ENCODE measurements at regions not wholly inside any gene's neighbourhood (a gene's known extent, or its start where the extent isn't known, plus 50 kb on each side); places are given as distances from the start of the nearest gene placed in this dataset.
"Not testable (repeated sequence)": the region's sequence is repeated elsewhere in the genome, so short reads cannot be mapped to it uniquely, and the experiment has no call there.

- no peak for DNase-seq (ENCODE audit: low spot score)
These were observed 152.2 kb downstream of the LIPI start for GRCh38 chr21:14058566-14058965.

GRCh38 chr21:14057841-14058481, 152.8 kb downstream of the LIPI start:
- DNase-seq (ENCODE audit: low spot score): peak; percentile 49

DNA sequence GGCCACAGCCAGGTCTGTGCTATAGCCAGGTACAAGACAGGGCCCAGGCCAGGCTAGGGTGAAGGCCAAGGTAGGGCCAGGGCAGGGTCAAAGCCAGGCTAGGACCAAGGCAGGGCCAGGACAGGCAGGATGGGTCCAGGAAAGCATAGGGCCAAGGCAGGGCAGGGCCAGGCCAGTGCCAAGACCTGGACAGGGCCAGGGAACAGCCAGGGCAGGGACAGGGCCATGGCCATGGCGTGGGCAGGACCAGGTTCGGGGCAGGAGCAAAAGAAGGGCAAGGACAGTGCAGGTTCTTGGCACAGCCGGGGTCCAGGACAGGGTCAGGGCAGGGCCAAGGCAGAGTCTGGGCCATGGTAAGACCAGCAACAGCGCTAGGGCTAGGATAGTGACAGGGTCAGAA, 153.4 kb downstream of the LIPI start:
- DNase-seq (ENCODE audit: low spot score): no peak

- DNase-seq (ENCODE audit: low spot score): no peak
These were observed 154.0 kb downstream of the LIPI start for GRCh38 chr21:14056771-14057191.

DNA sequence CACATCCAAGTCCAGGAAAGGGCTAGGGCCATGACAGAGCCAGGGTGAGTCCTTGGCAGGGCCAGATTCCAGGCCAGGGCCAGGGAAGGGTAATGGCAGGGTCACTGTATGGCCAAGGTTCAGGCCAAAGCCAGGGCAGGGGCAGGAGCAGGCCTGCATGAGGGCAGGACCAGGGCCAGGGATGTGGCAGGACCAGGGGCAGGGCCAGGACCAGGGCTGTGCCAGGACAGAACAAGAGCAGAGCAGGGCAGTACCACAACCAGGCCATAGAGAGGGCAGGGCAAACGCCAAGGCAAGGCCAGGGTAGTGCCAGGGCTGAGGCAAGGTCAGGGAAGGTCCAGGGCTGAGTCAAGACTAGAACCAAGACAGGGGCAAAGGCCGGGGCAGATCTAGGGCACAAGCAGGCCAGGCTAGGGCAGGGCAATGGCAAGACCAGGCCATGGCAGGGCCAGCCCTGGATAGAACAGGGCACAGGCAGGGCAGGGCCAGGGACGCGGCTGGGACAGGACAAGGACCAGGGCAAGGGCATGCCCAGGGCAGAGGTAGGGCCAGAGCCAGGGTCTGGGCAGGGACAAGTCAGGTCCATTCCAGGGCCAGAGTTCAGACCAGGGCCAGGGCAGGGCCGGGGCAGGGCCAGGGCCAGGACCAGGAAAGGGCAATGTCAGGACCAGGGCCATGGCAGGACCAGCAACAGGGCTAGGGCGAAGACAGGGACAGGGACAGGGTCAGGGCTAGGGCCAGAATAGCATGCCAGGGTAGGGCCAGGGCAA, 154.8 kb downstream of the LIPI start:
- DNase-seq (ENCODE audit: low spot score): not testable (repeated sequence)

DNA sequence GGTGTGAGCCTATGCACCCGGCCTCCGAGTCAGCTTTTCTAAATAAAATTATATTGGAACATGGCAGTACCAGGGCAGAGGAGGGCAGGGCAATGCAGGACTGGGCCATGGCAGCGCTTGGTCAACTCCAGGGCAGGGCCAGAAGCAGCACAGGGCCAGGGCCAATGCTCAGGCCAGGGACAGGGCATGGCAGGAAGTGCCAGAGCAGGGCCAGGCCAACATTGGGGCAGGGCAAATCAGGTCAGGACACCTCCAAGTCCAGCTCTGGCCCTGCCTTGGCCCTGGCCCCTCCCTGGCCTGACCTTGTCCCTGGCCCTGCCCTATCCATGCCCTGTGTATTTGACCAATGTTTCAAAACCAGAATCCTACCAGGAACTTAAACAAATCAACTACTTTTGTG, 156.1 kb downstream of the LIPI start:
- DNase-seq (ENCODE audit: low spot score): no peak

GRCh38 chr21:14050121-14050520, 160.6 kb downstream of the LIPI start:
- DNase-seq (ENCODE audit: low spot score): no peak

DNA sequence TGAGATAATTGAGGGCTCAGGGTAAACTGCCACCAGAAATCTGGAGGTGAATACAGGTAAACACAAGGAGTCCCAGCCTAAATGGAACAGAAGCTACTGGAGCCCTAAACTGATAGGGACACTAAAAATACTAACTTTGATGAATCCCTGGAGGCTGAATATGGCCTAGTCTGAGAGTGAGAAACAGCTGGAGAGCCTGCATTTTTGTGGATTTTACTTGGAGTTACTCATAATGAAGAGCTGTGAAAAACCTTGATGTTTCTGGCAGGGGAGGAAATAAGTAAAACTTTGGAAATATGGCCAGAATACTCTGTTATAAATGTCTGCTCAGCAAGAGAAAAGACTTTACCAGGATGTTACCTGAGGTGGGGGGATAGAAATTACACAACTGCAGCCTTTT, 164.4 kb downstream of the LIPI start:
- no peak for DNase-seq (ENCODE audit: low spot score)

DNA sequence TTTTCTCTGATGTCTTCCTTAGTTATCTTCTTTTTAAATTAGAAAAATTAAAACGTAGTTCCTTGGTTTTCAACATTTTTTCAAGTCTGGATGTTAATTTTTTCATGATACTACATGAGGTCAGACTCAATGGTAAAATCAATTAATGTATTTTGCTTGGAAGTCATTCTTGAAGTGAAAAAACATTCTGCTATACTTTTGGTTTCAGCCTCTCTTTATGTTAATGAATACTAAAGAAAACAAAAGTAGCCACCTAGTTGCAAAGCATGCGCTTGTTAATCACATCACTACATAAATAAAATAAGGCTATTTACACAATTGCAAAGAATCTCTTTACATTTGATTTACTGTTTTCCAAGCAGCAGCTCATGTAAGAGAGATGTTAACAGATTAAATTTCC, 170.4 kb downstream of the LIPI start:
- no peak for DNase-seq (ENCODE audit: low spot score)

- not testable (repeated sequence) for DNase-seq (ENCODE audit: low spot score)
These were observed 182.1 kb downstream of the LIPI start for GRCh38 chr21:14028619-14029018.

GRCh38 chr21:14027235-14027869, 183.4 kb downstream of the LIPI start:
- peak; percentile 89 for DNase-seq (ENCODE audit: low spot score)

GRCh38 chr21:14020108-14020507, 190.6 kb downstream of the LIPI start:
- DNase-seq (ENCODE audit: low spot score): not testable (repeated sequence)

GRCh38 chr21:14015841-14016240, 194.9 kb downstream of the LIPI start:
- not testable (repeated sequence) for DNase-seq (ENCODE audit: low spot score)

DNA sequence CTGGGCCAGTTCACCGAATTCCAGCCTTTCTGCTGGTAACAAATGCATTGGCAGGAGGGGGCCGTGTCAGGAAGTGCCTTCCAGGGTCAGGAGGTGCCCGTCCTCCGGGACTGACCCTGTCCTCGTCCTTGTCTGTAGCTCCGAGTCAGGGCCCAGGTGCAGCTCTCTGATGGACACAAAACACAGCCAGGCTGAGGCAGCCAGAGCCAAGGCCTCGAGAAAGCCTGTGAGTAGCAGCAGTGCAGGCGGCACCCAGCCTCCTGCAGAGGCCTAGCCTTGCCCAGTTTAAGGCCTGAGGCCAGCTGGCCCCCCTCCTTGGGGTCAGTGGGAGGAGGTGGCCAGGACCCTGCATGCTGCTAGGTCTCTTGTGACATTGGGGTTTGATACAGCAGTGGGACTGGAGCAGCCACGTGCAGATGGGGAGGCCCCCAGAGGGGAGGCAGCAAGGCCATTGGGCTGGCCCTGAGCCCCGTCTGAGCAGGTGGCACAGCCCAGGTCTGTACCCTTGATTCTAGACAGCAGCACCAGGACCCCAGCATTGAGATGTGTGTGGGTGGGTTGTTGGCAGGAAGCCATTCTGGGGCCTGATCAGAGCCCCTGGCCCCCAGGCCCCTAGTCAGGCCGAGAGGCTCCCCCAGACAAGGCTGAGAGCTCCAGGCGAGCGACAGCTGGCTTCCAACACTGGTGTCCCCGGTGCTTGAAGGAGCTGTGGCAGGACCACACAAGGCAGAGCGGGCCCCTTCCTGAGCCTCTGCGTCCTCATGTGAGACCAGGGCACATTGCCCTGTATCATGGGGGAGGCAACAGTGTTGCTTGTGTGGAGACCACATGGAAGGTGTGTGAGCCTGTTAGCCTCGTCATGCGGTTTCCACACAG, 196.9 kb downstream of the LIPI start:
- not testable (repeated sequence) for DNase-seq (ENCODE audit: low spot score)

DNA sequence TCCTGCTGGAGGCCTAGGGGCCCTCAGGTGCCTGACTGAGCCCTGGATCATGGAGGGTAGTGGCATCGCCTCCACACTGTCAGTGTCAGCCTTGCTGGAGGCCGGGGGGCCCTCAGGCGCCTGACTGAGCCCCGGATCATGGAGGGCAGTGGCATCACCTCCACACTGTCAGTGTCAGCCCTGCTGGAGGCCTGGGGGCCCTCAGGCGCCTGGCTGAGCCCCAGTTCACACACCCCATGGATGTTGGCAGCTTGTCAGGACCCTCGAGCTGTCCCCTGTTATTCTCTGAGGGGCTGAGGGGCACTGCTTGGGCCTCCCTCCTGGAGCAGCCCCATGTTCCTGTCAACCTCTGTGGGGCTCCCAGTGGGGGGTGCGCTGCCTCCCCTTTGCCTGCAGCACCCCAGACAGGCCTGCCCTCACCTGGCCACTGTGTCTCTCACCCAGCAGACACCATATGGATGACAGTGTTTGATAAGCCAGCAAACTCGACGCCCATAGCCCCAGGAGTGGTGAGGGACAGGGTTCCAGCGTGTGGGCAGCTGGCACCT, 197.6 kb downstream of the LIPI start:
- no peak for DNase-seq (ENCODE audit: low spot score)

GRCh38 chr21:14012409-14012808, 198.3 kb downstream of the LIPI start:
- DNase-seq (ENCODE audit: low spot score): no peak

GRCh38 chr21:14011751-14012150, 199.0 kb downstream of the LIPI start:
- not testable (repeated sequence) for DNase-seq (ENCODE audit: low spot score)

- not testable (repeated sequence) for DNase-seq (ENCODE audit: low spot score)
These were observed 199.6 kb downstream of the LIPI start for GRCh38 chr21:14011149-14011548.

GRCh38 chr21:14010729-14011128, 200.0 kb downstream of the LIPI start:
- no peak for DNase-seq (ENCODE audit: low spot score)

- DNase-seq (ENCODE audit: low spot score): not testable (repeated sequence)
These were observed 200.8 kb downstream of the LIPI start for GRCh38 chr21:14009990-14010389.

- not testable (repeated sequence) for DNase-seq (ENCODE audit: low spot score)
These were observed 201.3 kb downstream of the LIPI start for GRCh38 chr21:14009238-14009981.
